Amniotic stem cell (primary cell): ENCODE measurements at regions not wholly inside any gene's neighbourhood (a gene's known extent, or its start where the extent isn't known, plus 50 kb on each side); places are given as distances from the start of the nearest gene placed in this dataset.

Experiments
- DNase-seq: peaks from one replicate; lab custom pipeline; 2025; lab: John Stamatoyannopoulos, UW

DNA sequence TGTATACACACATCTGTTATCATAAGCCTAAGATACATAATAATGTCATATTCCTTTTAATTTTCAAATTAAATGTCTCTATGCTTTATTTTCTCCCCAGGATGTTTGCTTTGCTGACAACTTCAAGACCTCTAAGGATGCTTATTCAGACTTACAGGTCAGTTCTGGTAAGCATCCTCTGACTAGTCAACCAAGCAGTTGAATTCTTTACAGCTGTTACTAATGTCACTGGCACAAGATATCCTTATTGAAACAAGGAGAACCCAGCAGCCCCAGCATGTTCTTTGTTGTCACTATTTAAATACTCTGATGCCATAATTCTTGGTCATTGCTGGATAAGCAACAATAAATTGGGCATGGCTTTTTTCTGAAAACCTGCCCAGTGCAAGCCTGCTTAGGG, 232.3 kb upstream of the PMFBP1 start:
- no peak for DNase-seq

DNA sequence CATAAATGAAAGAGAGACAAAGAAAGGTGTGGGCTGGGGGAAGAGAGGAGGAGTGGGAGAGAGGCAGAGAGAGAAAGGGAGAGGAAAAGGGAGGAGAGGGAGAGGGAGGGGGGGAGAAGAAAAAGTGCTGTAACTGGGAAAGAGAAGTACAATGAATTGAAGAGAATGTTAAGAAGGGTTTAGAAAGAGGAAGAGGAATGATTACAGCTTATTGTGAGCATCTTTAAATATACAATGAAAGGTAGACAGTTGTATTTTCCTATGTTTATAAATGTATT, 229.1 kb upstream of the PMFBP1 start:
- no peak for DNase-seq

DNA sequence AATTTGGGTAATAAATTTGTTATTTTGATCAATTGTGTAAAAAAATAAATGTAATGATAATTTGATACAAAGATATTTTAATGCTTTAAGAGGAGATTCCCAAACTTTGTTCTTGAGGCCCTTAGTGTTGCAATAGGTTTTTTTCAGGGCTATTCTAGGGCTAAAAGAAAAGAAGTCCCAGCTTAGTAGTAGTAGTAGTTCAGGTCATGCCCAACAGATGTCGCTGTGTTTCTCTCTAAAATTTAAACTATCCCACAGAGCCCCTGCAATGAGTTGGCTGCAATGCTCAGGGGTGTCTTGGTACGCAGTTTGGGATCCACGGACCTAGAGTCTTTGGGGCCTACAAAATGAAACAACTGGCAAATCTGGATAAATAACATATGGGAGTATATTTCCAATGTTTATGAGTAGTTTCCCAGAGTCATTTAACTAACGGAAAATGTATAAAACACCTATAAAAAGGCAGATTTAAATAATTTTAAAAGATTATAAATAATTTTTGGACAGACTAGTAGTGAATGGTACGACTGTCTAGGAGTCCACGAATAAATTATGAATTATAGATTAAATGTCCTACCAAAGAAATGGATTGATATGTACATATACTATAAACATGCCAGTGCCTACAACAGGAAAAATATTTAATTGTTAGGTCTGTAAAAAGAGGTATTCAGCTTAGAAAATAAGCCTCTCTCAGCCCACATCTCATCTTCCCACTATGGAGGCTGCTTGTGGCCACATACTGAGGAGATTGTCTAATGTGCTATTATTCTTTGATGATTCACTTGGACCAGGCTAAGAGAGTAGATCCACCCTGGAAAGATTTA, 228.5 kb upstream of the PMFBP1 start:
- peak; percentile 17 for DNase-seq

DNA sequence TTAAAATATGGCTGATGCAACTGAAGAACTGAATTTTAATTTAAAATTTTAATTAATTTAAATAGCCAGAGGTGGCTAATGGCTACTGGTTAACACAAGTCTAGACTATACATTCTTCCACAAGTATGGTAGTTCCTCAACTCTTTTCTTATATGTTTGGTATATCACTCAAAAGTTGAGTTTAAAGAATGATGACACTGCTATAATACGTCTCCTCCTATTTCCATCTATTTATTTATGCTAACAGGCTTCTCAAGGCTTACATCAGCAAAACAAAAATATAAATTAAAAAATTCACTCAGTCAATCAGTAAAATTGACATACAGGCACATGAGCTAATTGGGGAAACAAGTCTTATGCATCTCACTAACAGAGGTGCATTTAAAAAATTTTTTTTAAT, 227.9 kb upstream of the PMFBP1 start:
- DNase-seq, result no peak

DNA sequence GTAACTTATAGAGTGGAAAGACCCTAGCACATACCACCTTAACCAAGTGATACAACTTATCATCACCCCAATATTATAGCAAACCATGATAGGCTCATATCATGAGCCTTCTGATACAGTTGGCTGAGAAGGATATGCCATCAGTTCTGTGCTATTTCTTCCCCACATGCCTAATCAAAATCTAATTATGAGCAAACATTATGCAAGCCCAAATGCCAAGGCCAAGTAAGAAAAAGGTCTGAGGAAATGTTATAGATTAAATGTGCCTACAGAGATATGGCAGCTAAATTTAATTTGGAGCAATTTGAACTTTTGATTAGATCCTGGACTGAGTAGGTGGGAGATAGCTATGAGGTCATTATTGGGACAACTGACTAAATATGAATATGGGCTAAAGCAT, 225.9 kb upstream of the PMFBP1 start:
- no peak for DNase-seq

DNA sequence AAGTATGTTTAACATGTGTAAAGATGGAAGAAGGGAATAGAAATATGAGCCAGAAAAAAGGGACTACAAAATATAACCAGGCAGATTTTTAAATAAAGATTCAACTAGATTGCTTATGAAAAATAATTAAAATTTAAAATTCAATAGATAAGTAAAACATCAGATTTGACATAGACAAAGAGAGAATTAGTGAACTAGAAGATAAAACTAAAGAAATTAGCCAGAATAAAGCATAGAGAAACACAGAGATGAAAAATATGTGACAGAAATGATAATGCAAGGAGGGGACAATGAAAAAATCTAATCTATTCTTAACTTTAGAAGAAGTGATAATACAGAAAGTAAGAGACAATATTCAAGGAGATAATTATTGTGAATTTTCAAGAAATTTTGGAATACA, 222.6 kb upstream of the PMFBP1 start:
- DNase-seq, result no peak

DNA sequence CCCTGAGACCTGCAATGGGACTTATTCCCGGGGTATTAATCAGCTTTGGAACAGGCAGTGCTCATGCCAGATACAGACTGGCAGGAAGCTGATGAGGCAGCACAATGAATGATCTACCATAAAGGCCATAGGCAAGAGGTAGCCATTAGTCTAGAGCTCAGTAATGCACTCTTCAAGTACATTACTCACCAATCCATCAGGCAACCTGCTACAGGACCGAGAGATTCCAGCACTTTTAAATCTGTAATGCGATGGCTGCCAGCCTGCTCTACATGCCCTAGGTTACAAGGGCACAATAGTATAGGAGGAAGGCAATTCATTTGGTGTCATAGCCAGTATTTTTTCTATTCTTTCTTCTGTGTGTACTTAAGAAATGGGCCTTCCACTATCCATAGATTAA, 217.8 kb upstream of the PMFBP1 start:
- DNase-seq, result no peak

DNA sequence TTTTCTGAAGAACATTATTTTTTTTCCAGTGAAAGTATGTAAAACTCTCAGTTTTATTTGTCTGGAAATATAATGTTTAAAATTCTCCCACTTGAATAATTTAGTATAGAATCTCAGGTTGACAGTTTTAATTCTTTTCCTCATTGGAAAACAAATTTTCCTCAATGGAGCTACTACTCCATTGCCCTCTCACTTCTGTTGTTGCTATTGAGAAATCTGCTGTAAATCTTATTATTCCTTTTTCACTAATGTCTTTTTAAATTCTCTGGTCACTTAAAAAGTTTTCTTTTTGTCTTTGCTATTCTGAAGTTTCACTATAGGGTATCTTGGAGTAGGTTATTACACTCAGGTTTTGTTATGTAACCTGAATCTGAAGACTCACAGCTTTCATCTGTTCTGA, 216.1 kb upstream of the PMFBP1 start:
- no peak for DNase-seq

DNA sequence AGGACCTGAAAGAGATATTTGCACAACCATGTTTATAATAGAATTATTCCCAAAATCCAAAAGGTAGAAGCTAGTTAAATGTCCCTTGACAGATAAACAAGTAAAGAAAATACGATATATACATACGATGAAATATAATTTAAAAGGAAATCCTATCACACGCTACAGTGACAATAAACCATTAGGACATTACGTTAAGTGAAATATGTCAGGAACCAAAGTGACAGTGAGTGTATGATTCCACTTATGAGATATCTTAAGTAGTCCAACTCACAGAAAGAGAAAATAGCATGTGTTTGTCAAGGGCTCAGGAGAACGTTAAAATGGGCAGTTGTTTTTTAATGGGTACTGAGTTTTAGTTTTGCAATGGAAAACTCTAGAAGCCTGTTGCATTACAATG, 212.7 kb upstream of the PMFBP1 start:
- no peak for DNase-seq

DNA sequence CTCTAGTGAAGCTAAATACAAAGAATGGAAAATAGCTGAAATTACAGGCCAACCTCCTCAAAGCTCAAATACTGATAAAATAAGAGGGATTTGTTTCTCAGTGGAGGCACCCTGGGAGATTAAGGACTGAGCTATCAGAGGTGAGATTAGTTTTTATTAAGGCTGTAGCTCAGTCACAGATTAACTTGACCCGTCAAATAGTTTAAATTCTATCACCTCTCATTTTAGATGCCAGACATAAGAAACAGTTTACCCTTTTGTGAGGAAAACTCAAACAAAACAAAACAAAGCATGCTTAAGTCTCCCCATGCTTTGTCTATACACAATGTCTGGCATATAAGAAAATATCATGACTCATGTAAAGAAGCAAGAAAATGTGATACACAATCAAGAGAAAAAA, 208.3 kb upstream of the PMFBP1 start:
- DNase-seq, result no peak

DNA sequence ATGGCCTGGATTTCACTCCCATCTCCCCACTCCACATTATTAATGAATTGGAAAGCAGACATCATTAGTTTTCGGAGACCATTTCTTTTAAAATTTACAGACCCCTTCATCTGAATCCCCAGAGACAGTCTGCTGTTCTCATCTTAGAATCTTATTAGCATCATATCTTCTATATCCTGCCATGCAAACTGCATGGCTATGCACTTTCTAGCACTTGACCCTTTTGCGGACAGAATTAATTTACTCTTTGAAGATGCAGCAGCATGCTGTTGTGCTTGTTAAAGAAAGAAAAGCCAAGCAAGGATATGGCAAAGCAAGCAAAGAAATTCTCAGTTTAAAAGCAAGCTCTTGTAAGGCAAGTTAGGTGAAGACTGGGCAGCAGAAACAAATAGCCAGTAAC, 201.2 kb upstream of the PMFBP1 start:
- DNase-seq, result no peak

DNA sequence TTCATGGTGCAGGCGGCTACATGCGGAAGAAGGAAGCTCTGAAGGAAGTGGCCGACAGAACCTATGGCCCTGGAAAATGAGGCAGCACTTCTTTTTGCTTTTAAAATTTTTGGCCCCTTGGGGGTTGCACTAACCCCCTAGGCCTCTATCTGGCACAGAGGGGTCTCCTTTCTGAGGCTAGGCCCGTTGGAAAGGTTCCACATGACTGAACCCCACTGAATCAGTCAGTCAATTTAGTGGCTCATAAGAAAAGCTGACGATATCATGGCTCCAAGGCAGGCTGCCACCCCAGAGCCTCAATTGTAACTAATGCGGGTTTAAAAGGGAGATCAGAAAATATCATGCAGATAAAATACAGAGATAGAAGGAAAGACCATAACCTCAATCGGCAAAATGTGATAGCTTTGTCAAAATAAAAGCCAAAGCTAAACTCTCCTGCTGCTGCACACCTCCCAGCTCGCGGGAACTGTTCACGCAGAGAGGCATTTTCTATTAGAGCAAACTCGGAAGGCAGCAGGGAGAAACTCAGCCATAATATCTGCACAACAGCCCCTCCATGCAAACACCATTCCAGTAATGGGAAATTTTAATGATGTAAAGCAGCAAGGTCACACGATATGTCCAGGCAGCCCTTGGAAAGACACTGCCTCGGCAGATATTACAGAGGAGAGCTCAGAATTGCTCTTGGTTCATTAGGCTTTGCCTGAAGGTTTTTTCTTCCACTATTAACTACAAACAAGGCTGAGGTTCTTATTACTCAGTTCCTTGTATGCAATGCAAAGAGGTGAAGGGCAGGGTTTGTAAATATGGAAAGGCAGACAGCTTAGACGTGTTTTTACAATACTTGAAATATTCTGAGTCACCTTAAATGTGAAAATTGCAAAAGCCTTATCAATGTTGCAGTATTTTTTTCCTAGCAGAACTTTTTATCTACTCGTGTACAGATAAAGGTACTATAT, 200.4 kb upstream of the PMFBP1 start:
- no peak for DNase-seq

DNA sequence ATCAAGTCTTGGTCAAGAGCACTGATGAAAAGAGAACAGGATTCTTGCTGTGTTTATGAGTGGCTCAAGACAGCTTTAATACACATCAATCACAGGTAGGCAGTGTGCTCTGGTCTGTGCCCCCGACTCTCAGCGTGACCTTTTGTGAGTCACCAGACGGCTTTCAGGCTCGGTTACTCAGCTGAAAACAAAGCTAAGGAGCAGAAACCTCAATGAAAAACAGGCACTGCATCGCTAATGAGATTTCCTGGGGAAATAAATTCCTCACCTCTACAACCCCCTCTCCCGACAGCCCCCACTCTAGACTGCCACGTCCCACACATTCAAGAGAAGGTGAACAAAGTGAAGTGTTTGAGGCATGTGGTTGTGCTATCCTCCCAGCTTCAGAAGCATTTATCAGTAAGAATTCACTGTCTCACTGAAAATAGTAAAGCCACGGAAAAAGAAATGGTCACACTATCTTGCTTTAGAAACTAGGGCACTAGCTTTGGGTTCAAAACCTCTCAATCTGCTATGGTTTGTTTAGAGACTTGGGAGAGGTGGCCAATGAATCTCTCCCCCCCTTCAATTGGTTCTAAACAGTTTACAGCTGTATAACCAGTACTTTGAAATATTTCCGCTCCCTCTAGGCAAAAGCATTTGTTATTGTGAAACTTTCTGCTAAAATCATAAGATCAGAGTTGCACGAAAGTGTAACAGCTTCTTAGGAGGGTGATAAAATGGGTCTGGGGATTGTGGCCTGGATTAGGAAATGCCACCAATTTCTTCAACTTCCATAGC, 199.5 kb upstream of the PMFBP1 start:
- no peak for DNase-seq

DNA sequence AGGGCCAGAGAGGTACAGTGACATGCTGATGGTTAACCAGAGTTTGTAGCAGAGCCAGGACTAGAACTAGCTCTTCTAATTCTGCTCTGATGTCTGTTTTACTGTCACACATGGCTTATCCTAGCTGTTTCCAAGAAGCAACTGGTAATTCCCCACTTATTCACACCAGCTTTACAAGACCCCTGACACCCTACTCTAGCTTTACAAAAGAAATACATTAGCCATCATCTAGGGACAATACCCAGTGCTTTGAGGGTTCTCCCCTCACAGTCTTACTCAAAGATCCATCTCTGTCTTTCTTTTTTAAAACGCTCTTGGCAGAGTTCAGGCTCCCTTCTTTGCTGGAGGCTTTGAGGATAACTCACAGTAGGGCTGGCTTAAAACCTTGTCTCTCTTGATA, 197.3 kb upstream of the PMFBP1 start:
- DNase-seq, result no peak

DNA sequence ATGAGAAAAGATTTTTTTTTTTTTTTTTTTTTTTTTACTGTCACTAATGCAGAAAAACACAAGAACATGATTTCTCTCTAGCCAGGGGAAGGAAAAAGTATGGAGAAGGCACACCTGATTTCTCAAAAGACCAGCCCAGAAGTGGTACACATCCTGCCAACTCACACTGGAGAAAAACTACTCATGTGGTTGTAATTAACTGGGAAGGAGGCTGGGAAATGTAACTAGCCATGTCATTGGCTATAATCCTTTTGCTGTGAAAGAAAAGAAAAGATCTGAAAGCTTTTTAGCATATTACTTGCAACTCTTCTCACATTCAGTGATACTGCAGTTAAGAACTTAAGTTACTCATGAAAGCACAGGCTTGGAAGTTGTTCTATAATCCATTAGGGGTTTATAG, 195.9 kb upstream of the PMFBP1 start:
- DNase-seq, result no peak

DNA sequence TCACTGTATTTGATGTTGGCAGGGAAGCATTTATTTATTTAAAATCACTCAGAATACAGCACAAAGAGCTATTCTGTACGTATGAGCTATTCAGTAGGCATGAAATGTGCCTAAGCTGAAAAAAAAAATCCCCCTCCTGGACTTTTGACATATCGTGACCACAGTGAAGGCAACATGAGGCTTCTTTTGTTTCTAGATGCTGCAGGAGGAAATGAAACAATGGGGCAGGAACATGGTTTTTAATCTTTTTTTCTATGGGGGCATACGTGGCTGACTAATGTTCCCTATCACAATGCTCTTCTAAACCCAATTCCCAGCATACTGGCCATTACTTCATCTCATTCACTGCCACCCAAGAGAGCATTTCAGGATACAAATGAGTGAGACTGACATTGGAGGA, 191.0 kb upstream of the PMFBP1 start:
- DNase-seq, result no peak

DNA sequence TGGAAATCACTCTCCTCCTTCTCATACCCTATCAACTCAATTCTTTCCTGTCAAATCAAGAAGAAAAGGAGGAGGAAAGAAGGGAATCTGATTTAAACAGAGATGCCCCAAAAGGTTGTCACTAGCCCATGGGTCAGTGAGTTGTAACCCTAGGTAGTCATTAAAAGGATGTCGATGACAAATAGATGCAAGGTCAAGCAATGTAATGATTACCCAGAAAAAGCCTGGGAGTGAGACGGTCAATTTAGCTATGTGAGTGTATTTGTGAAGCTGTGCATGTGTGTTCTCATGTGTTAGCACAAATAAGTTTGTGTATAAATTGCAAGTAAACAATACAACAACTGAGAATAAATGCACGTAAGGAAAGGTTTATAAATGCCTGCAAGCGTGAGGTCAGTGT, 190.5 kb upstream of the PMFBP1 start:
- DNase-seq, result no peak

DNA sequence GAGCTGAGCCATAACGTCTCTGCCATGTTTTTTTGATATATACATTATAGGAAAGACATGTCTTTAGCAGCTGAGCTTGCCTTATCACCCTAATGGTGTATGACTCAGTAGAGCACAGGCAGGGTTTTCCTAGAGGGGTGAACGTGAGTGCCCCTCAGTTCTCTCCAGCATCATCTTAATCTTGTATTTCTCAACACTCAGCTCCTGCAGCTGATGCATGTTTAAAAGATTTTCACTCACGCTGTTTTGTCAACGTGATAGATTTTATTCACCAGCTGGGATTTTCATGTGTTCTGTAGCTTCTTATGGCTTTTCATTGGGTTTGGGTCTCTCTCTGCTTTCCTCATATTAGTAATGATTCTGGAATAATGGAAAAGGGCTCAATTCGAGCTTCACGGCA, 186.0 kb upstream of the PMFBP1 start:
- no peak for DNase-seq

DNA sequence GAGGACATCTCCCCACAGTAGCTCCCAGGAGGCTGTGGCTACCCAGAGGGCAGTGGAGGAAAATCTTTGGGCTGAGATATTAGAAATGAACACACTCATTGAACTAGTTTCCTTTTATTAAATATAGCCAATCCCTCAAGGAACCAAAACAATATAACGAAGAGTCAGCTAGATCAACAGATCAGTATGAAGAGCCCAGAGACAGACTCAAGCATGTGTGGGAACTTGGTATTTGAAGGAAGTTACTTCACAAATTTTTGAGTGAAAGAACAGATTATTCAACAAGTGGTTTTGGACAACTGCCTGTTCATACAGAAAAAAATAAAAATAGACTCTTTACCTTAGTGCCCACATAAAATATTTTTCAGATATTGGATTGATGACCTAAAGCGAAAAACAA, 183.6 kb upstream of the PMFBP1 start:
- DNase-seq, result no peak

DNA sequence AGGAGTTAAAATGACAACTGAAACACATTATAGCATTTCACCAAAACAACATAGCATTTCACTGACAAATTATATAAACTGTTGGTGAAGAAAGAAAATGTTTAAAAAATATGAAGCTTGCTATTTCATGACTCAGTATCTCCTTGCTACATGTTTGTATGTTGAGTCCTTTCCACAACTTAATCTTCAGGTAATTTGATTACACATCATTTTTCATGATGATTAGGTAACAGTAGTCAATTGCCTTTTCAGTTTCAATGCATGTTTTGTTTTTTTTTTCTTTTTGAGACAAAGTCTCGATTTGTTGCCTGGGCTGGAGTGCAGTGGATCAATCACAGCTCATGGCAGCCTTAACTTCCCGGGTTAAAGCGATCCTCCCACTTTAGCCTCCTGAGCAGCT, 177.8 kb upstream of the PMFBP1 start:
- no peak for DNase-seq

DNA sequence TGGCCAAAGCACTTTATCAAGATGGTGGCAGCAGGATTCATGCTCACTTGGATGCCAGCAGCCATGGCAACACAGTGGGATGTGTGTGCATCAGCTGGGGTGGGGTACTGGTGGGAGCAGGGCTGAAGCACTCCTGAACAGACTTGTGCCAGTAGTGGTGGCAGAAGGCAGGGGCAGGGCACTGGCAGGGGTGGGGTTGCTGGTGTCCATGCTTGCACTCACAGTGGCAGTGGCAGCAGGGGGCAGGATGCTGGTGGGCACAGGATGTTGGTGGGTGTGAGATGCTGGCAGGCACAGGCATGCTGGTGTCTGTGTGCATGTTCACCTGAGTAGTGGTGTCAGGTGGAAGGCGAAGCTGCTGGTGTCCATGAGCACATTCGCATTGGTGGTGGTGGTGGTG, 161.0 kb upstream of the PMFBP1 start:
- DNase-seq, result no peak

DNA sequence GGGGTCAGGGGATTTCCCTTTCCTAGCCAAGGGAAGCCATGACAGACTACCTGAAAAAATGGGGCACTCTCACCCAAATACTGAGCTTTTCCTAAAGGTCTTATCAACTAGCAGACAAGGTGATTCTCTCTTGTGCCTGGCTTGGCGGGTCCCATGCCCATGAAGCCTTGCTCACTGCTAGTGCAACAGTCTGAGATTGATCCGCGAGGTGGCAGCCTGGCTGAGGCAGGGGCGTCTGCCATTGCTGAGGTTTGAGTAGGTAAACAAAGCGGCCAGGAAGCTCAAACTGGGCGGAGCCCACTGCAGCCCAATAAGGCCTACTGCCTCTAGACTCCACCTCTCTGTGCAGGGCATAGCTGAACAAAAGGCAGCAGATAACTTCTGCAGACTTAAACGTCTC, 152.6 kb upstream of the PMFBP1 start:
- no peak for DNase-seq

DNA sequence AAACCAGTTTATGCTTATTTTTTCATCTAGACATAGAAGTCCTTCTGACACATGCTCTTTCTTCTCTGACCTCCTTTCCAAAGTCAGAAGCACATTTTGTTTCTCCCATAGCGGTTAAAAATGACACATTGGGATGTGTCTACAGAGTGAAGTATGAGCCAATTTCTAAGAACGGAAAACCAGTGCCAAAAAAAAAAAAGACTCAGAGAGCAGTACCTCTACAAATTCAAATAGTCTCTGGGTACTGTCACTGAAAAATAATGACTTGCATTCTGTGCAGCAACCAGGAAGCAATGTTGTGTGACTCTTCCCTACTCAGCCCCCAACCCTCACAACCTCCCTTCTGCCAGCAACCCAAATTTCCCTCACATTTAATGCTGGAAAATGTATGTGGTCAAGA, 145.5 kb upstream of the PMFBP1 start:
- no peak for DNase-seq
